C1 segment of cervical spinal cord (tissue), 14 donors: ENCODE measurements at regions not wholly inside any gene's neighbourhood (a gene's known extent, or its start where the extent isn't known, plus 50 kb on each side); places are given as distances from the start of the nearest gene placed in this dataset.

ENCODE experiments used
- DNase-seq, 14 donors: peaks; one replicate each; lab custom pipeline; 2025; lab: John Stamatoyannopoulos, UW

- peak in 5 of 14 donors; percentile 4 to 56 (median 7) for DNase-seq
Measured at GRCh38 chr11:115912484-115912945, 408.3 kb upstream of the CADM1 start.

GRCh38 chr11:115911613-115912346 lies 407.6 kb upstream of the CADM1 start:
- peak in 1 of 14 donors; percentile 22 for DNase-seq

GRCh38 chr11:115910379-115910778 lies 406.2 kb upstream of the CADM1 start:
- no peak for DNase-seq

GRCh38 chr11:115906171-115906570 lies 402.0 kb upstream of the CADM1 start:
- no peak for DNase-seq

- DNase-seq, result no peak
Measured at GRCh38 chr11:115905341-115906000, 401.3 kb upstream of the CADM1 start.

GRCh38 chr11:115903179-115903578 lies 399.0 kb upstream of the CADM1 start:
- DNase-seq, result no peak

- DNase-seq, result no peak
Measured at GRCh38 chr11:115901069-115901468, 396.9 kb upstream of the CADM1 start.

- DNase-seq, result peak in 2 of 14 donors; percentile 9
Measured at GRCh38 chr11:115900111-115900510, 395.9 kb upstream of the CADM1 start.

GRCh38 chr11:115897707-115898106 lies 393.5 kb upstream of the CADM1 start:
- no peak for DNase-seq

- DNase-seq, result no peak
Measured at GRCh38 chr11:115896084-115896483, 391.9 kb upstream of the CADM1 start.

GRCh38 chr11:115895594-115895993 lies 391.4 kb upstream of the CADM1 start:
- no peak for DNase-seq

- no peak for DNase-seq
Measured at GRCh38 chr11:115894176-115894575, 390.0 kb upstream of the CADM1 start.

- no peak for DNase-seq
Measured at GRCh38 chr11:115893461-115894099, 389.4 kb upstream of the CADM1 start.

- no peak for DNase-seq
Measured at GRCh38 chr11:115892016-115892415, 387.8 kb upstream of the CADM1 start.

- no peak for DNase-seq
Measured at GRCh38 chr11:115891581-115891980, 387.4 kb upstream of the CADM1 start.

- no peak for DNase-seq
Measured at GRCh38 chr11:115890500-115890899, 386.3 kb upstream of the CADM1 start.

- DNase-seq, result no peak
Measured at GRCh38 chr11:115889712-115890111, 385.5 kb upstream of the CADM1 start.

- no peak for DNase-seq
Measured at GRCh38 chr11:115887727-115888126, 383.5 kb upstream of the CADM1 start.

GRCh38 chr11:115887316-115887715 lies 383.1 kb upstream of the CADM1 start:
- peak in 1 of 14 donors; percentile 35 for DNase-seq

- no peak for DNase-seq
Measured at GRCh38 chr11:115886422-115886733, 382.2 kb upstream of the CADM1 start.

GRCh38 chr11:115885535-115886421 lies 381.6 kb upstream of the CADM1 start:
- no peak for DNase-seq
